Pulmonary artery endothelial cell (primary cell): ENCODE measurements at regions not wholly inside any gene's neighbourhood (a gene's known extent, or its start where the extent isn't known, plus 50 kb on each side); places are given as distances from the start of the nearest gene placed in this dataset.
"Not testable (repeated sequence)": the region's sequence is repeated elsewhere in the genome, so short reads cannot be mapped to it uniquely, and the experiment has no call there.

Experiments
- DNase-seq: peaks from one replicate; pipeline ENCODE4 v3.0.0-alpha.2; 2011; ENCODE audit warnings: low read depth, low spot score

DNA sequence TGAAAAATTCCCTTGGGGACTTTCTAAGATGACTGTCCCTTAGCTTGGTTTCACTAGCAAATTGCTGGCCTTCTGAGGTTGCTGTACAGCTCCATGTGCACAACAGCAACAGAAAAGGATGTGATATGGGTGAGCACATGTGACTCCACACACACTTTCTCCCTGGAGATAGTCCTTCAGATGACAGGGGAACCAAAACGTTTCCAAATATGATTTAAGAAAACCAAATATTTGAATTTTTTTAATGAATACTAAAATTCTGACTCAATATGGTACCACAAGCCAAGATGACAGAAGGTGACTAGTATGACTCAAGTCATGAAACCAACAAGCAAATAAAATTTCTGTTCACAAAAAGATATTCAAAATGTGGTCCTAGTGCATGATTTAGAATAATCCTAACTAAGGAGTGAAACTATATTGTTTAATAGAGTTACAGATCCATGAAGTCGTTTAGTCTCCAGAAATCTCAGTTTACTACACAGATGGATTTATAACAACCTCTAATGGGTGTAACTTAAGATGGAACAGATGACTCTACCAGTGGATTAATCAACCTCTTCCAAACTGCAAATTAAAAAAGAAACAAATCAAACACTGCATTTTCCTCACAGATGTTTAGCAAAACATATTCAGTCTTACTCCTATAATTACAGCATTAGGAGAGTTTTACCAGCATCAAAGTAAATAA is 144.8 kb upstream of the PIK3R1 start:
- no peak for DNase-seq

DNA sequence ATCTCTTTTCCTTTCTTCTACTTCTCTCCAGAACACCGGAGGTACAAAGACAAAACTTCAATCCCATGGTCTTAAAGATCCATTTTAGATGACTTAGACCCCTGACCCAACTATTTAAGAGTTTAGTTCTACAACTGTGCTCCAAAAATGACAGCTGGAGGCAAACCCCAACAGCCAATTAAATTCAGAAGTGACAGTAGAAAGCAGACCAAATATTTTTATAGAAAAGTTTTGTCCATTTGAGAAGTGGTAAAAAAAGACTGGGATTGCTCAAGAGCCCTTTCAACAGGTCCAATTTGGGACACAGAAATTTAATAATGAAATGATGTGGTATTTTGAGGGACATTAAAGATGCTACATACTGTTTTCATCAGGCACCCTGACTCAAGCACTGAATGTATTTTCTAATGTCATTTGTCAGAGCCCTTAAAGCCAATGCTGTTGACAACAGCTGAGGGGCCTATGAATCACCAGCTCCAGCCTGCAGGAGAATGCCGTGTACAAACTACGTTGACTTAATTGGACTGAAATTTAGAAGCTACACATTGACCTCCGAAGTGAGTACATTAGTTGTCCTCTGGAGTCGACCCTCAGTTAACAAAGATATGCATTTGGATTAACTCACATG is 147.5 kb upstream of the PIK3R1 start:
- DNase-seq, result no peak

DNA sequence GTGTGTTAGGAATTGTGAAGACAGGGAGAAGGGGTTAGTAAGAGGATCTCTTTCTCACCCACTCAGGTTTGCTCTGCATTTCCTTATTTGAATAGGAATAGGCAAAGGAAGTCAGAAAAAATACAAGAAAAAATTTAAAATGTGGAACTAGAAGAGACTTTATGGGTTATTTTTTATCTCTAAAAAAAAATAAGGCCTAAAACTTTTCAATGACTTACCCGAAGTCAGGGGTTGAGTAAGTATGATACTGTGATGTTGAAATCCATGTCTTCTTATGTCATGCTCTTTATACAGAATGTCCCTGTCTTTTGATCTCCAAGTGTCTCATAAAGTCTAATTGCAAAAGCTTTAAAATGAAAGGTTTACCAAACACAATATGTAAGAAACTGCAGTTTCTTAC is 148.3 kb upstream of the PIK3R1 start:
- no peak for DNase-seq

DNA sequence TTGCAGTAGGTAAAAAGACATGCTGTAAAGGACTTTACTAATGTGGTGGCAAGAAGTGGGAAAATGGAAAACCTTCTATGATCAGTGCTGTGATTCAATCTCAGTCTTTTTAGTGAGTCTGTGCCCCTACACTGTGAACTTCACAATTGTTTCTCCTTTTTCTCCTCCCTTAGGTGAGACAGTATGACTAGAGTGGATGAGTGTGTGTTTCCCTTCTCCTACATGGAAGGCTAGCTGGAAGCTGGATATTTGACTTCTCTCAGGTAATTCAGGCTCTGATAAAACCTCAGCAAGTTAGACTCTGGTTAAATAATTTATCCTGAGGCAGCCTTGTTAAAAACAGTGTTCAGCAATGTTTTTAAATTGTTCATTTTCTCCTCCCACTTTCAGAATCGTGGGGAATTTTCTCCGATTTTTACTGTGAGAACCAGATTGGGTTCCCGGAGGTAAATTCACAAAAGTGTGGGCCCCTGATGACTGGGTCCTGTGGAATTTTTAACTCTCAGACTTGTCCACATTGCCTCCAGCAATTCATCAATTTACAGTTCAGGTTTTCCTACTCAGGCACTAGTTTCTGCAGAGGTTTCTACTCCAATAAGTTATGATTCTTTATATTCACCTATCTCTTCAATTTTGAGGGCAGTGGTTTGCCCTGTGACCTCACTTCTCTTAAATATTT is 149.1 kb upstream of the PIK3R1 start:
- DNase-seq, result no peak

DNA sequence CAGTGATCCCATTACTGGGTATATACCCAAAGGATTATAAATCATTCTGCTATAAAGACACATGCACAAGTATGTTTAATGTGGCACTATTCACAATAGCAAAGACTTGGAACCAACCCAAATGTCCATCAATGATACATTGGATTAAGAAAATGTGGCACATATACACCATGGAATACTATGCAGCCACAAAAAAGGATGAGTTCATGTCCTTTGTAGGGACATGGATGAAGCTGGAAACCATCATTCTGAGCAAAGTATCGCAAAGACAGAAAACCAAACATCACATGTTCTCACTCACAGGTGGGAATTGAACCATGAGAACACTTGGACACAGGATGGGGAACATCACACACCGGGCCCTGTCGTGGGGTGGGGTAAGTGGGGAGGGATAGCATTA is 150.2 kb upstream of the PIK3R1 start:
- not testable (repeated sequence) for DNase-seq

DNA sequence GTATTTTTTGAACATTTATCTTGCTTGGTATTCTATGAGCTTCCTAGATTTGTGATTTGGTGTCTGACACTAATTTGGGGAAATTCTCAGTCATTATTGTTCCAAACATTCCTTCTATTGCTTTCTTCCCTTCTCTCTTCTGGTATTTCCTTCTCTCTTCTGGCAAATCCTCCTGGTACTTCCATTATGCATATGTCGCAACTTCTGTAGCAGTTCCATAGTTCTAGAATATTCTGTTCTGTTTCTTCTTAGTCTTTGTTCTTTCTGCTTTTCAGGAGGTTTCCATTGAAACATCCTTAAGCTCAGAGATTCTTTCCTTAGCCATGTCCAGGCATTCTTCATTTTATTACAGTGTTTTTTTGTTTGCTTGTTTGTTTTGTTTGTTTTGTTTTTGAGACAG is 155.2 kb upstream of the PIK3R1 start:
- DNase-seq, result no peak

DNA sequence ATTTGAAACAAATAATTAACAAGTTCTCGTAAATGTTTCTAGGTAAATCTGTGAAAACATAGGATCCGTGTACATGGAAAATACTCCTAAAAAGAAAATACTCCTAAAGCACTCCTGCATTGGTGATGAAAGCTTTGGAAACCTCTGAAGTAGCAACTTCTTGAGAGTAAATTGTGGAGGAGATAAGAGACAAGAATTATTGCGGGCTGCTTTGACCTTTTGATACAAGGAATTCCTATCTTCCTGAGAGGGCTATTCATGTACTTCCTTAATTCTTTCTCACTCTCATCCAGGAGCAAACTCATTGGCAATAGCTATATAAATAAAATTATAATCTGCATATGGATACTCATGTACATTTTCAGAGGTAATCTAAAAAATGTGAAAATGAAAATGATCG is 158.4 kb upstream of the PIK3R1 start:
- no peak for DNase-seq

DNA sequence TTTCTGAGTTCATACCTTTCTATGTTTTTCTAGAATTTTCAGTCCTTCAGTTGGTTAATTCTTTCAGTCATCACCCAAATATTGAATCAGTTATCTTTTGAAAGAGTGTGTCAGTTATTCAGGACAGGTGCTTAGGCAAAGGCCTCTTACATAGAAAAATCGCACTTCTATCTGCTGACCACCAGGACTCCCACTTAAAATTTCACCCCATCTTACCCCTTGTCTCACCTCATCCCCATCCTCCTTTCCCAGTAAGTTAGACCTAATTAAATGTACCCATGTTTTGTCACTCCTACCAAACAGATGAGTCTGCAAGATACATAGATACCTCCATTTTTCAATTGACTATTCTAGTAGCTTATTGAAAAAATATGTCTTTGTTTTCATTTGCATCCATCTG is 159.9 kb upstream of the PIK3R1 start:
- no peak for DNase-seq

DNA sequence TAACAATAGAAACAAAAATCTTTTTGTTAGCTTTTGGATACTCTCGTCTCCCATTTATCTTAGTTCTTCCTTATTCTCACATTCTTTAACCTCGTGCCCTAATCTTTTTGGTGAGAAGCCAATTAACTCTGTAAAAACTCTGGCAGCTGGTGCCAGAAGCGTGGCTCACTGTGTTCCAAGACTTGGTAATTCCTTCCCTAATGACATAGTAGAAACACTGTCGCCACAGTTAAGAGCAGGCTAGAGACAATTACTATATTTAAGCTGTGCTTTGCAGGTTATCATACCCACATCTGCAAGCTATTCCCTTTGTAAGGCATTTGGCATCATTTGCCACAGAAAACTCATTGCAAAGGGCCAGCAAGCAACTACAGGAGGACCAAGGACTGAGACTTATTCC is 160.9 kb upstream of the PIK3R1 start:
- no peak for DNase-seq

DNA sequence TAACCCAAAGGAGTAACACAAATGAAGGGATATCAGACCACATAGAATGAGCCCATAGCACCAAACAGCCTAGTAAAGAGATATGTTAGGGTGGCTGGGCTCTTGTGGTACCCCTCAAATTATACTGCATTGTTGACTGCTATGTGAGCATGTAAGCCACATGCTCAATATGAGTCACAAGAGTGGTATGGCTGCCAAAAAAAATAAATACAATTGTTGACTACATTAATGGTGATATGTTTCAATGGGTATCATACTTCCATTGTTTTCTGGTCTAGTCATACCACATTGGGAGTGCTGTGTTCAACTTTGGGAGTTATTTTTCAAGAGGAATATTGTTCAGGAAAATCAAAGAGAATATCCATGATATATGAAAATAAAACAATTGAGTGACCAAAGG is 162.4 kb upstream of the PIK3R1 start:
- no peak for DNase-seq

DNA sequence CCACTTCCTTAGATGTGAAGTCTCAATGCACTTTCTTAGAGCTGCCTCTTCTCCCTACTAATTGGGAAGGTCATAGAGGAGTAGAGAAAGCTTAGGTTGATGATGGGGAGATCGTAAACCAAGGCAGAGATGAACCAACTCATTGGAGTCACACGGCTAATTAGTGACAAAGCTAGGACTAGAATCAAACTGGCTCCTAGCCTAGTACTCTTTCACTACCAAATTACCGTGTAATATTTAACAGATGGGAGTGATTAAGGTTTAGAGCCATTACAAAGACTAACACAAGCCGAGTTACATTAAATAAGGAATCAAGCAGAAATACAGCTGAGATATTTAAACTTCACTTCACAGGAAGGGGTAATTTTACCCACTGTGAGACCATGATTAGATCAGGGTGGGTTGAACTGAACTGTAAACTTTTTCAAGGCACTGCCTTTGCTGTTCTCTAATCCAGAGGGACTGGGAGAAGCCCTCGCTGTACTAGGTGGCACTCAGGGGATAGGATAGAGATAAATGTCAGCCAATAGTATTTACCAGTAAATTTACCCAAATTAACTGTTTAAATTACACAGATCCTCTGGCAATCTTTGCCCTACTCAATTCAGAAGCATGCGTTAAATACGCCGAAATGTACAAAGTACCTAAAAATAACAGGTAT is 166.4 kb upstream of the PIK3R1 start:
- DNase-seq, result no peak

DNA sequence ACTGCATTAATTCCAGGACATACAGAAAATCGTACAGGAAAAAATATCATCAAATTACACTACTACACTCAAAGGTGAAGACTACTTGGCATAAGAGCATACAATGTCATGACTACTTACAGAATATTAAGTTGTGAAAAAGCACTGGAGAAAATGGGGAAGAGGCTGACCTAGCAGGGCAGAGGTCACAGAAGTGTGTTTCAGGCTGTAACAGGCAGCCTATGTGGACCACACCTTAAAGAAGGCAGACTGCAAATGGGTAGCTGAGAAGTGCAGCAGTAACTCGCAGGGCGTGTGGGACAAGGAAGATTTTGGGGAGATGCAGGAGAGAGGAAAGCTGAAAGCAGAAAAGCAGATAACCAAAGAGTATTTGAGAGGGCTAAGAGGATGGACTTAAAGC is 167.0 kb upstream of the PIK3R1 start:
- DNase-seq, result no peak

DNA sequence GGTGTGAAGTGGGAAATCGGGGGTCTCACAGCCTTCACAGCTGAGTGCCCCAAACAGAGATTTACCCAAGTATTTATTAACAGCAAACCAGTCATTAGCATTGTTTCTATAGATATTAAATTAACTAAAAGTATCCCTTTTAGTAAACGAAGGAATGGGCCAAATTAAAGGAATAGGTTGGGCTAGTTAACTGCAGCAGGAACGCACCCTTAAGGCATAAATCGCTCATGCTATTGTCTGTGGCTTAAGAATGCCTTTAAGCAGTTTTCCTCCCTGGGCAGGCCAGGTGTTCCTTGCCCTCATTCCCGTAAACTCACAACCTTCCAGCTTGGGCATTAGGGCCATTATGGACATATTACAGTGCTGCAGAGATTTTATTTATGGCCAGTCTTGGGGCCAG is 167.5 kb upstream of the PIK3R1 start:
- DNase-seq, result not testable (repeated sequence)

DNA sequence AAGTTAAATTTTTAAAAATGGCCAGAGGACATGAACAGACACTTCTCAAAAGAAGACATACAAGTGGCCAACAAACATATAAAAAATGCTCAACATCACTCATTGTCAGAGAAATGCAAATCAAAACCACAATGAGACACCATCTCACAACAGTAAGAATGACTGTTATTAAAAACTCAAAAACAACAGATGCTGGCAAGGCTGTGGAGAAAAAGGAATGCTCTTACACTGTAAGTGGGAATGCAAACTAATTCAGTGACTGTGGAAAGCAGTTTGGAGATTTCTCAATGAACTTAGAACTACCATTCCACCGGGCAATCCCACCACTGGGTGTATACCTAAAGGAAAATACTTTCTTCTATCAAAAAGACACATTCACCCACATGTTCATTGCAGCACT is 168.5 kb upstream of the PIK3R1 start:
- DNase-seq, result no peak

DNA sequence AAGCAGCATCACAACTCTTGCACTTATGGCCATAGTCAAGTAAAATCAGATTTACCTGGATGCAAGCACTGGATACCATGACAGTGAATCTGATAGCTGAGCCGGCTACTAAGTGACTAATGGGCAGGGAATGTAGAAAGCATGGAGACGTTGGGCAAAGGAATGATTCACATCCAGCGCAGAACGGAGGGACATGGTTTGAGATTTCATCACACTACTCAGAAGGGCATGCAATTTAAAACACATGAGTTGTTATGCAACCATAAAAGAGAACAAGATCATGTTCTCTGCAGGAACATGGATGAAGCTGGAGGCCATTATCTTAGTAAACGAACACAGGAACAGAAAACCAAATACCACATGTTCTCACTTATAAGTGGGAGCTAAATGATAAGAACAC is 169.1 kb upstream of the PIK3R1 start:
- peak; percentile 29 for DNase-seq

DNA sequence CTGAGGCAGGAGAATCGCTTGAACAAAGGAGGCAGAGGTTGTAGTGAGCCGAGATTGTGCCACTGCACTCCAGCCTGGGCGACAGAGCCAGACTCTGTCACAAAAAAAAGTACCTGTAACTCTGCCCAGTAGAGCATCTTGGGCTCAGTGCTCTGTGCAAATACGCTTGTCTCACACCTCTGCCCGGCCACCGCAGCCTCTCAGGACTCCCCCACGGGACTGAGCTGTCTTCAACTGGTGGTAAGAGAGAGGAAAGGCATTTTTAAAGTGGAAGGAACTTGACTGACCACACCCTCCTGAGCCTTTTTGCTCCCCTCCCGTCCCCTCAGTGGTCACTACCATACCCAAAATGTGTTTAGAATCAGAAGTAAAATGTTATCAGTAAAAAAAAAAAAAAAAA is 174.3 kb upstream of the PIK3R1 start:
- no peak for DNase-seq

DNA sequence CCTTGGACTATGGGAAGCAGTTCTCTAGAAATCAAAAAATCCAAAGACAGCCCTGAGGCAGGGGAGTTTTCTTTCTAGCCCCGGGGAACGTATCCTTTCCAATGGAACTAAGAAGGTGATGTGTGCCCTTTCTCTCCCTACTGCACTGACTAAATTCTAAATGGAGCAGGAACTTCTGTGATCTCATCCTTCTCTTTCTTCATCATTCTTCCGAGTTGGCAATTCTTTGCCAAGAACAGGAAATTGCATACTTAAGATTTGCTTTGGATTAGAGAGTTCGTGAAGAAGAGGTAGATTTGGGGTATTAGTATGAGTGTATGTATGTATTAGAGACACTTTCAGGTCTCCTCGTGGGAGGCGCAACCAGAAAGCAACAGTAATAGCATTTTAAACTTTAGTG is 178.0 kb upstream of the PIK3R1 start:
- no peak for DNase-seq

DNA sequence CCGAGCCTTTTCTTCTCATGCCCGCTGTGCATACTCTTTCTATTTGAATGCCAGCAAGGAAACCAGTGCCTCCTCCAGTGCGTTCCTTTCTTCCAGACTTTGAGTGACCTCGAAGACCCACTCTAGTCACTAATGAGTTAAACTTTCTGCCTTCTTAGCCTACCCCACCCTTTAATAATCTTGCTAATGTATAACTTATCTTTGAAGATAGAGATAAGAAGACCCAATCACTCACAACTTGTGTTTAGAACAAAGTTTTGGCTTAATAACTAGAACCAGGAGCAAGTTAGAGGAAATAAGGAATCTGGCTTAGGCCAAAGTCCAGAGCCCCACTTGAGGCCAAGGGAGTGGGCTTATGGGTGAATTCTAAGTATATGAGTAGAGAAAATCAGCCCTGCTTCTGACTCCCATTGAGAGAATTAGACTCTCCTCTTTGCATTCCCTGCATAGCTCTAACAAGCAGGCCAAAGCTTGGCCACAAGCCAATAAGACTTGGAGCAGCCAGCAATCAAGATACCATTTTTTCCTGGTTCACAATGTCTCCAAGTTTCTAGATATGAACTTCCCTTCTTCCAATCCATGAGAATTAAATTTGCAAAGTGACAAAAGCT is 181.5 kb upstream of the PIK3R1 start:
- no peak for DNase-seq

DNA sequence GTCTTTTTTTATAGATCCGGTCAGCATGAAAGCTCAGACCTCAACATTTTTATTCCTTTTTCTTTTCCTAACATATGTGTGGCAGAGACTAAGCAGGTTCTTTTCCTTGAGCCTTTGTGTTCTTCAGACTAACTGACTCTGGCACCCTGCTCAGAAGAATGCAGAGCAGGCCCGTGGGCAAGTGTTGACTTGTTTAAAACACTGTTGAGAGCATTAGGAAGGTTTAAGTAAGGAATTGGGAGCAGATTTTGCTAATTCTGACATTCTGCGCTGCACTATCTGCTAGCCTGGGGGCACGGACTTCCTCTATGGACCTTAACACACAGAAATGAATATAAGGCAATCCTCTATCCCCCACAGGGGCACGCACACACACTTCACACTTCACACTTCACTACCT is 182.5 kb upstream of the PIK3R1 start:
- no peak for DNase-seq

DNA sequence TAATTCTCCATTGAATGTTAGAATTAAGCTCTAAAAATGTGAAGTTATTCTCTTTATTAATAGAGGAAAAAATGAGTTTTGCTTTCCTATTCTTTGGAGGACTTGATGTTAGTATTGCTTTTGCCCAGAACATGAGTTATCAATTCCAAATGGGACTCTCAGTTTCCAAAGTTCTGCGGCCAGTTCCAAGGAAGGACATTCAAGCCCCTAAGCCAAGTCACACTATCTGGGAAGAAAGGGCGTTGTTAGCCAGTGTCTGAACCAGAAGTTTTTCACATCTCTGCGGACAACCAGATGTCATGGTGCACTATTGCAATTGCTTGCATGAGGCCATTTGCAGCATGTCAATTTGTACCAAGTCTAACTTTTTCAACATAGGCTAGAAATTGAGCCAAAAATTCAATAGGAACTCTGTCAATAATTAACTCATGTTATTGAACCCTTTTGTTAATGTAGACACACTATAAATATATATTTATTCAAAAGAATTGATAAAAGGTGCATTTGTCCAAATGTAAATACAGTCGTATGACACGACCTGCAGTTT is 183.3 kb upstream of the PIK3R1 start:
- DNase-seq, result no peak

DNA sequence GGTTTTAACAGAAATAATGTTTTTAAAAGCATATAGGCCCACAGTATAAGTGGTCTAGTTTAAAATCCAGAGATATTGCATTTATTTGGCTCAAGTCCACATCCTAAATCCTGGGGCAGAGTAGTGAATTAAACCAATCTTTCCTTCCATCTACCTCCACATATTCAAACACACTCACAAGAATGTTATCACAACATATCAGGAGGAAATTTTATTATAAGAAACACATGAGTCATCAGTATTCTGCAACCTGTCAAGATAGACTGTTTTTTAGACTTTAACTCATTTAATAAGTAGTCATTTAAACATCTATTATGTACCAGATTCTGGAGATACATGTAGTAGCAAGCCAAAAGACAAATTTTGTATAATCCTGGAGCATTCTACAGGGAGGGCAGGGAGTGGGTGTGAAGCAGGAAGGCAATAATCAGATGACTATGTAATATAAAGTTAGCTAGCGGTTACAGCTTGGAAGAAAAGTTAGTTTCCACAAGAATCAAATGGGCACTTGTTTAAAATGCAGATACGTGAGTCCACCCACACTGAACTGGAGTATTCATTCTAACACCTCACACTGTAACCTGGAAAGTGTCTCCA is 187.3 kb upstream of the PIK3R1 start:
- no peak for DNase-seq
